ENCODE measurements at regions not wholly inside any gene's neighbourhood (a gene's known extent, or its start where the extent isn't known, plus 50 kb on each side); places are given as distances from the start of the nearest gene placed in this dataset.

GRCh38 chr1:22287946-22288520 lies 145.1 kb upstream of the WNT4 start:
- Histone ChIP-seq H3K79me1 (ENCODE audit: low read length) (no peaks in the 10 kb centered on the region), H3K4me3 (ENCODE audit: low read length) (no peak overlapping the region), H2BK5ac (ENCODE audit: low read length) (no peak overlapping the region), H2AK5ac (ENCODE audit: low read length) (no peak overlapping the region), H3K27ac (ENCODE audit: low read depth, low read length) (no peak overlapping the region), H2BK120ac (ENCODE audit: low read depth, low read length) (no peak overlapping the region), H3K4me1 (ENCODE audit: control insufficient read depth, low read depth, low read length) (no peaks in the 10 kb centered on the region), H3K79me2 (ENCODE audit: control insufficient read depth, insufficient read depth, low read length) (no peaks in the 10 kb centered on the region), H3K9ac (ENCODE audit: low read length) (no peak overlapping the region), H3K23ac (ENCODE audit: low read length) (no peak overlapping the region), H3K56ac (ENCODE audit: low read length) (no peak overlapping the region), H4K8ac (ENCODE audit: low read depth, low read length) (no peak overlapping the region), H3K27me3 (ENCODE audit: insufficient read depth, low read length, poor library complexity) (no peaks in the 10 kb centered on the region), H3K18ac (ENCODE audit: low read length) (no peak overlapping the region), H3K4ac (ENCODE audit: low read depth, low read length) (no peak overlapping the region), H4K5ac (ENCODE audit: low read length) (no peak overlapping the region), H3K36me3 (ENCODE audit: control insufficient read depth, insufficient read depth, low read length) (no peaks in the 10 kb centered on the region), H3K4me2 (ENCODE audit: low read length) (no peak overlapping the region), H2BK15ac (replicated peaks; ENCODE audit: low read depth) (no peak overlapping the region)
- no CpG with 5 or more reads among the region's 15 CpGs for WGBS (ENCODE audit: extremely low coverage, insufficient coverage, low lambda C conversion rate)
- peak; percentile 35 for DNase-seq

GRCh38 chr1:22288593-22289241 lies 145.8 kb upstream of the WNT4 start:
- DNase-seq: no peak
- H3K18ac ChIP-seq (ENCODE audit: low read length): no peak overlapping the region
- no peaks in the 10 kb centered on the region for H3K27me3 ChIP-seq (ENCODE audit: insufficient read depth, low read length, poor library complexity)
- no peak overlapping the region for H3K27ac ChIP-seq (ENCODE audit: low read depth, low read length)
- H3K36me3 ChIP-seq (ENCODE audit: control insufficient read depth, insufficient read depth, low read length): no peaks in the 10 kb centered on the region
- no peaks in the 10 kb centered on the region for H3K4me1 ChIP-seq (ENCODE audit: control insufficient read depth, low read depth, low read length)
- H3K79me1 ChIP-seq (ENCODE audit: low read length): no peaks in the 10 kb centered on the region
- H3K79me2 ChIP-seq (ENCODE audit: control insufficient read depth, insufficient read depth, low read length): no peaks in the 10 kb centered on the region
- WGBS (ENCODE audit: extremely low coverage, insufficient coverage, low lambda C conversion rate): no CpG with 5 or more reads among the region's 4 CpGs
- no peak overlapping the region for H3K4me3 ChIP-seq (ENCODE audit: low read length)
- H2BK5ac ChIP-seq (ENCODE audit: low read length): no peak overlapping the region
- no peak overlapping the region for H3K4ac ChIP-seq (ENCODE audit: low read depth, low read length)
- no peak overlapping the region for H3K56ac ChIP-seq (ENCODE audit: low read length)
- no peak overlapping the region for H4K5ac ChIP-seq (ENCODE audit: low read length)
- H3K4me2 ChIP-seq (ENCODE audit: low read length): no peak overlapping the region
- no peak overlapping the region for H2AK5ac ChIP-seq (ENCODE audit: low read length)
- H2BK15ac ChIP-seq (replicated peaks; ENCODE audit: low read depth): no peak overlapping the region
- H3K23ac ChIP-seq (ENCODE audit: low read length): no peak overlapping the region
- no peak overlapping the region for H4K8ac ChIP-seq (ENCODE audit: low read depth, low read length)
- no peak overlapping the region for H2BK120ac ChIP-seq (ENCODE audit: low read depth, low read length)
- H3K9ac ChIP-seq (ENCODE audit: low read length): no peak overlapping the region

GRCh38 chr1:22289307-22289995 lies 146.6 kb upstream of the WNT4 start:
- no peak overlapping the region for H3K4me3 ChIP-seq (ENCODE audit: low read length)
- no peak overlapping the region for H2BK120ac ChIP-seq (ENCODE audit: low read depth, low read length)
- no peak overlapping the region for H2BK5ac ChIP-seq (ENCODE audit: low read length)
- DNase-seq: peak; percentile 70
- no peak overlapping the region for H3K56ac ChIP-seq (ENCODE audit: low read length)
- H3K4me1 ChIP-seq (ENCODE audit: control insufficient read depth, low read depth, low read length): no peaks in the 10 kb centered on the region
- H2AK5ac ChIP-seq (ENCODE audit: low read length): no peak overlapping the region
- no peak overlapping the region for H2BK15ac ChIP-seq (replicated peaks; ENCODE audit: low read depth)
- no peak overlapping the region for H3K23ac ChIP-seq (ENCODE audit: low read length)
- no peaks in the 10 kb centered on the region for H3K79me2 ChIP-seq (ENCODE audit: control insufficient read depth, insufficient read depth, low read length)
- H4K8ac ChIP-seq (ENCODE audit: low read depth, low read length): no peak overlapping the region
- H3K27me3 ChIP-seq (ENCODE audit: insufficient read depth, low read length, poor library complexity): no peaks in the 10 kb centered on the region
- no peak overlapping the region for H3K18ac ChIP-seq (ENCODE audit: low read length)
- no peak overlapping the region for H3K9ac ChIP-seq (ENCODE audit: low read length)
- no peaks in the 10 kb centered on the region for H3K79me1 ChIP-seq (ENCODE audit: low read length)
- no peak overlapping the region for H3K27ac ChIP-seq (ENCODE audit: low read depth, low read length)
- H3K4ac ChIP-seq (ENCODE audit: low read depth, low read length): no peak overlapping the region
- H4K5ac ChIP-seq (ENCODE audit: low read length): no peak overlapping the region
- H3K36me3 ChIP-seq (ENCODE audit: control insufficient read depth, insufficient read depth, low read length): no peaks in the 10 kb centered on the region
- no CpG with 5 or more reads among the region's 11 CpGs for WGBS (ENCODE audit: extremely low coverage, insufficient coverage, low lambda C conversion rate)
- H3K4me2 ChIP-seq (ENCODE audit: low read length): no peak overlapping the region

- H2BK15ac ChIP-seq (replicated peaks; ENCODE audit: low read depth): no peak overlapping the region
- H2AK5ac ChIP-seq (ENCODE audit: low read length): no peak overlapping the region
- H3K18ac ChIP-seq (ENCODE audit: low read length): no peak overlapping the region
- H3K4me3 ChIP-seq (ENCODE audit: low read length): no peak overlapping the region
- H3K56ac ChIP-seq (ENCODE audit: low read length): no peak overlapping the region
- H3K9ac ChIP-seq (ENCODE audit: low read length): no peak overlapping the region
- H3K36me3 ChIP-seq (ENCODE audit: control insufficient read depth, insufficient read depth, low read length): no peaks in the 10 kb centered on the region
- no peak overlapping the region for H4K5ac ChIP-seq (ENCODE audit: low read length)
- H4K8ac ChIP-seq (ENCODE audit: low read depth, low read length): no peak overlapping the region
- H2BK5ac ChIP-seq (ENCODE audit: low read length): no peak overlapping the region
- no peaks in the 10 kb centered on the region for H3K4me1 ChIP-seq (ENCODE audit: control insufficient read depth, low read depth, low read length)
- no peak overlapping the region for H3K4ac ChIP-seq (ENCODE audit: low read depth, low read length)
- no peaks in the 10 kb centered on the region for H3K27me3 ChIP-seq (ENCODE audit: insufficient read depth, low read length, poor library complexity)
- no peaks in the 10 kb centered on the region for H3K79me2 ChIP-seq (ENCODE audit: control insufficient read depth, insufficient read depth, low read length)
- H2BK120ac ChIP-seq (ENCODE audit: low read depth, low read length): no peak overlapping the region
- DNase-seq: no peak
- no peak overlapping the region for H3K4me2 ChIP-seq (ENCODE audit: low read length)
- no CpG with 5 or more reads among the region's 8 CpGs for WGBS (ENCODE audit: extremely low coverage, insufficient coverage, low lambda C conversion rate)
- H3K79me1 ChIP-seq (ENCODE audit: low read length): no peaks in the 10 kb centered on the region
- no peak overlapping the region for H3K27ac ChIP-seq (ENCODE audit: low read depth, low read length)
- no peak overlapping the region for H3K23ac ChIP-seq (ENCODE audit: low read length)
These were observed 147.3 kb upstream of the WNT4 start for GRCh38 chr1:22290157-22290556.

GRCh38 chr1:22290611-22291010 lies 147.7 kb upstream of the WNT4 start:
- Histone ChIP-seq H4K8ac (ENCODE audit: low read depth, low read length) (no peak overlapping the region), H3K79me1 (ENCODE audit: low read length) (no peaks in the 10 kb centered on the region), H4K5ac (ENCODE audit: low read length) (no peak overlapping the region), H3K4ac (ENCODE audit: low read depth, low read length) (no peak overlapping the region), H3K23ac (ENCODE audit: low read length) (no peak overlapping the region), H3K18ac (ENCODE audit: low read length) (no peak overlapping the region), H3K9ac (ENCODE audit: low read length) (no peak overlapping the region), H3K4me3 (ENCODE audit: low read length) (no peak overlapping the region), H2BK15ac (replicated peaks; ENCODE audit: low read depth) (no peak overlapping the region), H3K4me1 (ENCODE audit: control insufficient read depth, low read depth, low read length) (no peaks in the 10 kb centered on the region), H3K27me3 (ENCODE audit: insufficient read depth, low read length, poor library complexity) (no peaks in the 10 kb centered on the region), H2BK5ac (ENCODE audit: low read length) (no peak overlapping the region), H3K36me3 (ENCODE audit: control insufficient read depth, insufficient read depth, low read length) (no peaks in the 10 kb centered on the region), H2BK120ac (ENCODE audit: low read depth, low read length) (no peak overlapping the region), H3K27ac (ENCODE audit: low read depth, low read length) (no peak overlapping the region), H3K79me2 (ENCODE audit: control insufficient read depth, insufficient read depth, low read length) (no peaks in the 10 kb centered on the region), H2AK5ac (ENCODE audit: low read length) (no peak overlapping the region), H3K56ac (ENCODE audit: low read length) (no peak overlapping the region), H3K4me2 (ENCODE audit: low read length) (no peak overlapping the region)
- DNase-seq: no peak
- whole genome bisulfite sequencing (ENCODE audit: extremely low coverage, insufficient coverage, low lambda C conversion rate): no CpG with 5 or more reads among the region's 9 CpGs

Measured in mesendoderm (in vitro differentiated cells).